NT2/D1 (cell line): ENCODE measurements at regions not wholly inside any gene's neighbourhood (a gene's known extent, or its start where the extent isn't known, plus 50 kb on each side); places are given as distances from the start of the nearest gene placed in this dataset.

ENCODE experiments used
- SUZ12 ChIP-seq: IDR thresholded peaks from 2 replicates; pipeline ENCODE4 v1.6.1; 2011; ENCODE audit not compliant: insufficient read length, insufficient read depth; ENCODE audit errors: extremely low read depth
- YY1 ChIP-seq: IDR thresholded peaks from 2 replicates; pipeline ENCODE4 v1.6.1; 2011; ENCODE audit not compliant: insufficient read length, insufficient read depth
- ZNF274 ChIP-seq: IDR thresholded peaks from 2 replicates; pipeline ENCODE4 v1.6.1; 2011; ENCODE audit warnings: mild to moderate bottlenecking, low read depth, low read length

DNA sequence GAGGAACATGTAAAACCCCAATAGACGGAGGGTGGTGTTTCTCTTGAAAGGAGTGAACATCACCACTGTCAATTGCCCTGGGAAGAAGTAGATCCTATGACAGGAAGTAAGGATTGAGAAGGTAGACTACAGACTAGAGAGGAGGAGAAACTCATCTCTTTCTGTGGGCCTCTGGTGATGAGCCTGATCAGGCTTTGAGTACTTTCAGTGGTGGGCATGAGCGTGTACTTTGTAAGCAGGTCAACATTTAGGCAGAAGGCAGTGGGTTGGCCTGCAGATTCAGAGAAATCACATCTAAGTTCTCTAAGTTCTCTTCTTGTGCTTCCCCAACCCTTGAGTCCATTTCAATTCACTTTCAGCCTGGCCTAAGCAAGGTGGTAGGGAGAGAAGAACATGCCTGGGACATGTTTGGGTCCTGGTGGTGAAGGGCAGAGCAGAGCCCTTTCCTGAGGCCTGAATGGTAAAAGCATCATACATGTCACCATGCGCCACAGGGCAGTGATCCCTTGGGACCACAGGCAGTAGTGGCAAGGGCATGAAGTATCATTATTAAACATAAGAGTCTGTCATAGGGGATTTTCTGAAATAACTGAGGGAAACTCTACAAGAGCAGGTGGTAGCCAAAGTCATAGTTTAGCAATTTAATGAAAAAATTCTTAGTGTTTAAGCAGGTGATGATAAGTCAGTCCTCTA lies 56.4 kb upstream of the ANKRD1 start:
- TF ChIP-seq YY1: no peak
- TF ChIP-seq ZNF274: no peak
- TF ChIP-seq SUZ12: no peak
